Keratinocyte (primary cell): ENCODE measurements at regions not wholly inside any gene's neighbourhood (a gene's known extent, or its start where the extent isn't known, plus 50 kb on each side); places are given as distances from the start of the nearest gene placed in this dataset.

Source experiments
- DNase-seq: peaks from one replicate; pipeline ENCODE4 v3.0.0-alpha.2; 2011; ENCODE audit warnings: low read depth, missing footprints, low spot score
- FAIRE-seq: peaks from 2 replicates; lab custom pipeline; 2011; peaks lifted over from hg19 to GRCh38; lab: Jason Lieb, UNC
- H2AFZ ChIP-seq: 2 replicates; pipeline ENCODE4 v1.6.0; 2012; ENCODE audit warnings: low read length, control low read depth, inconsistent platforms; ENCODE audit not compliant: control insufficient read depth
- H3K27ac ChIP-seq: 2 replicates; pipeline ENCODE4 v1.5.1; 2011; ENCODE audit warnings: low read length; ENCODE audit not compliant: control insufficient read depth, insufficient read depth
- H3K27me3 ChIP-seq: 3 replicates; pipeline ENCODE4 v1.6.0; 2011; ENCODE audit warnings: low read length; ENCODE audit not compliant: control insufficient read depth, insufficient read depth; ENCODE audit errors: extremely low read depth
- H3K36me3 ChIP-seq, 2 experiments: 2 replicates in 1 of 2; 3 replicates in 1 of 2; pipeline ENCODE4 v1.5.1; 2011; ENCODE audit warnings: low read length in 2 of 2, mild to moderate bottlenecking in 1 of 2; ENCODE audit not compliant: control insufficient read depth in 2 of 2, insufficient read depth in 2 of 2; ENCODE audit errors: extremely low read depth in 1 of 2
- H3K4me1 ChIP-seq: 3 replicates; pipeline ENCODE4 v1.5.1; 2011; ENCODE audit warnings: low read length; ENCODE audit not compliant: control insufficient read depth, insufficient read depth; ENCODE audit errors: extremely low read depth
- H3K4me2 ChIP-seq: 3 replicates; pipeline ENCODE4 v1.6.0; 2011; ENCODE audit warnings: low read depth, low read length; ENCODE audit not compliant: control insufficient read depth, insufficient read depth; ENCODE audit errors: extremely low read depth
- H3K4me3 ChIP-seq, 3 experiments: fragments of 200-600 bp in 1 of 3; sonication (generic) in 1 of 3; 2 replicates in 2 of 3; 3 replicates in 1 of 3; pipeline ENCODE4 v1.5.1; 2011 to 2016; ENCODE audit warnings: low read length in 3 of 3, mild to moderate bottlenecking in 3 of 3, control low read depth in 2 of 3, inconsistent platforms in 1 of 3, low read depth in 1 of 3, mixed read lengths in 1 of 3, mixed run types in 1 of 3, moderate library complexity in 1 of 3; ENCODE audit not compliant: control insufficient read depth in 2 of 3, insufficient read depth in 2 of 3; ENCODE audit errors: extremely low read depth in 1 of 3
- H3K79me2 ChIP-seq: 2 replicates; pipeline ENCODE4 v1.6.0; 2012; ENCODE audit warnings: low read length; ENCODE audit not compliant: control insufficient read depth, insufficient read depth
- H3K9ac ChIP-seq: 3 replicates; pipeline ENCODE4 v1.6.0; 2011; ENCODE audit warnings: low read length; ENCODE audit not compliant: control insufficient read depth, insufficient read depth; ENCODE audit errors: extremely low read depth
- H3K9me1 ChIP-seq: 3 replicates; pipeline ENCODE4 v1.6.0; 2011; ENCODE audit warnings: low read length; ENCODE audit not compliant: control insufficient read depth, insufficient read depth; ENCODE audit errors: extremely low read depth
- H3K9me3 ChIP-seq: 2 replicates; pipeline ENCODE4 v1.5.1; 2012; ENCODE audit warnings: low read depth, low read length; ENCODE audit not compliant: control insufficient read depth
- H4K20me1 ChIP-seq: 3 replicates; pipeline ENCODE4 v1.6.0; 2011; ENCODE audit warnings: low read length; ENCODE audit not compliant: control insufficient read depth, insufficient read depth; ENCODE audit errors: extremely low read depth
- EZH2 ChIP-seq: IDR thresholded peaks from one replicate; pipeline ENCODE4 v1.6.1; 2012; ENCODE audit warnings: inconsistent platforms, mild to moderate bottlenecking, low read length, moderate library complexity
- dilution Hi-C: fragments of 300-500 bp; cut with MboI; formaldehyde crosslinking; loops from one replicate; pipeline ENCODE4 v1.7.0; 2020; ENCODE audit warnings: low sequenced_read_pairs; ENCODE audit not compliant: extremely low pct_ligation_motif_present
- TF ChIP-seq, protein P1 (sequence below), 3 experiments: IDR thresholded peaks in 1 of 3; conservative IDR thresholded peaks in 1 of 3; optimal IDR thresholded peaks in 1 of 3; 2 replicates in 2 of 3; 3 replicates in 1 of 3; pipeline versions ENCODE3 to v1.5.1; 2011; ENCODE audit warnings: low read length in 3 of 3, mild to moderate bottlenecking in 3 of 3, moderate library complexity in 2 of 3, control low read depth in 1 of 3, inconsistent platforms in 1 of 3; ENCODE audit not compliant: insufficient read depth in 2 of 3; ENCODE audit errors: extremely low read depth in 1 of 3

DNA sequence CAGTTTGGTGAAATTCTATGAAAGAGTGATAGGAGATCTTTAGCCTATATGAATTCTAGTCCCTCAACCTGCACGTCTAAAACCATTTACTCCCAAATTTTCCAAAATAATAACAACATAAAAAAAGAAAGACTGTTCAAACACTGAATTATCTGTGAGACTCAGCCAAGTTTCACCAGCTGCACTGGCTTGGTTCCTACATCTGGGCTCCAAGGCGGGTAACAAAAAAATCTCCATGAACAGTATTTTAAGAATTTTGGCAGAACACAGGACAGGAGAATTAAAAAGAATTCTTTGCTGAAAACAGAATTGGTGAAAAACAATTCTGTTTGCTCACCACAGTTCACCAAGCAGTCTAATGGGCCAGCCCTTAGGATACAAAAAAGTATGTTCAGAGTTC lies 536.8 kb upstream of the ATP2B1 start:
- no peaks in the 10 kb centered on the region for H4K20me1 ChIP-seq
- H3K4me3 ChIP-seq, result no peak overlapping the region
- no peak for DNase-seq
- H3K79me2 ChIP-seq, result no peaks in the 10 kb centered on the region
- dilution Hi-C loops, result no loop called here
- no peak overlapping the region for H3K9ac ChIP-seq
- H3K27me3 ChIP-seq, result no peaks in the 10 kb centered on the region
- H3K9me3 ChIP-seq, result no peaks in the 10 kb centered on the region
- peaks cover 5% of the 10 kb centered on the region for H3K4me1 ChIP-seq
- H3K4me2 ChIP-seq, result no peak overlapping the region
- no peak overlapping the region for H3K27ac ChIP-seq
- H3K36me3 ChIP-seq, result no peaks in the 10 kb centered on the region
- FAIRE-seq, result no peak
- no peak for TF ChIP-seq EZH2
- TF ChIP-seq, protein P1, sequence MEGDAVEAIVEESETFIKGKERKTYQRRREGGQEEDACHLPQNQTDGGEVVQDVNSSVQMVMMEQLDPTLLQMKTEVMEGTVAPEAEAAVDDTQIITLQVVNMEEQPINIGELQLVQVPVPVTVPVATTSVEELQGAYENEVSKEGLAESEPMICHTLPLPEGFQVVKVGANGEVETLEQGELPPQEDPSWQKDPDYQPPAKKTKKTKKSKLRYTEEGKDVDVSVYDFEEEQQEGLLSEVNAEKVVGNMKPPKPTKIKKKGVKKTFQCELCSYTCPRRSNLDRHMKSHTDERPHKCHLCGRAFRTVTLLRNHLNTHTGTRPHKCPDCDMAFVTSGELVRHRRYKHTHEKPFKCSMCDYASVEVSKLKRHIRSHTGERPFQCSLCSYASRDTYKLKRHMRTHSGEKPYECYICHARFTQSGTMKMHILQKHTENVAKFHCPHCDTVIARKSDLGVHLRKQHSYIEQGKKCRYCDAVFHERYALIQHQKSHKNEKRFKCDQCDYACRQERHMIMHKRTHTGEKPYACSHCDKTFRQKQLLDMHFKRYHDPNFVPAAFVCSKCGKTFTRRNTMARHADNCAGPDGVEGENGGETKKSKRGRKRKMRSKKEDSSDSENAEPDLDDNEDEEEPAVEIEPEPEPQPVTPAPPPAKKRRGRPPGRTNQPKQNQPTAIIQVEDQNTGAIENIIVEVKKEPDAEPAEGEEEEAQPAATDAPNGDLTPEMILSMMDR (optimal IDR thresholded peaks at IDR 0.05 in 1 of 3, IDR thresholded peaks at IDR 0.05 in 1 of 3, conservative IDR thresholded peaks at IDR 0.05 in 1 of 3; ENCODE audit: extremely low read depth in 1 of 3, insufficient read depth in 2 of 3, low read length in 3 of 3), result no peak
- no peak overlapping the region for H2AFZ ChIP-seq
- H3K9me1 ChIP-seq, result no peaks in the 10 kb centered on the region

DNA sequence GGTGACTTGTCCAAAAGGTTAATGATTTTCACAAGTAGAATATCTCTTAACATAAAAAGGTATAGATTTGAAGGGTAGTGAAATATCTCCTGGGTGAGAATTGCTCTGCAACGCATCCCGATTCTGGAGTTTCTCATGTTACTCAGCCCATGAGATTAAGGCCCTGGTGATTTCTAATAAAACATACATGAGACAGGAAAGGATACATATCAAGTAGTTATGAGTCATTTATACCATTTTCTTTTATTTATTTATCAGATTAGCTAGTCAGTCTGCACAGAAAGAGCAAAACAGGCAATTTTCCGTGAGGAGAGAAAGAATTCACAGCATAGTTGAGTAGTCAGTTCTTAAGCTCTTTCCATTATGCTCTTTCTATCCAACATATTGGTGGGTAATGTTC lies 535.6 kb upstream of the ATP2B1 start:
- no peaks in the 10 kb centered on the region for H3K79me2 ChIP-seq
- H3K27me3 ChIP-seq, result no peaks in the 10 kb centered on the region
- H2AFZ ChIP-seq, result peak overlapping the region; percentile 23
- H3K4me3 ChIP-seq, result no peak overlapping the region
- no peaks in the 10 kb centered on the region for H3K4me1 ChIP-seq
- no peaks in the 10 kb centered on the region for H3K36me3 ChIP-seq
- no peaks in the 10 kb centered on the region for H3K9me3 ChIP-seq
- dilution Hi-C loops, result no loop called here
- no peak overlapping the region for H3K4me2 ChIP-seq
- H3K27ac ChIP-seq, result no peak overlapping the region
- no peak overlapping the region for H3K9ac ChIP-seq
- no peaks in the 10 kb centered on the region for H3K9me1 ChIP-seq
- FAIRE-seq, result no peak
- DNase-seq, result no peak
- TF ChIP-seq EZH2, result no peak
- TF ChIP-seq, protein P1 (optimal IDR thresholded peaks at IDR 0.05 in 1 of 3, IDR thresholded peaks at IDR 0.05 in 1 of 3, conservative IDR thresholded peaks at IDR 0.05 in 1 of 3; ENCODE audit: extremely low read depth in 1 of 3, insufficient read depth in 2 of 3, low read length in 3 of 3), result no peak
- no peaks in the 10 kb centered on the region for H4K20me1 ChIP-seq
